GM12872 (cell line): ENCODE measurements at regions not wholly inside any gene's neighbourhood (a gene's known extent, or its start where the extent isn't known, plus 50 kb on each side); places are given as distances from the start of the nearest gene placed in this dataset.

ENCODE experiments used
- TF ChIP-seq, protein P1 (sequence below): IDR thresholded peaks from 3 replicates; pipeline ENCODE4 v1.5.1; 2011; ENCODE audit warnings: low read depth, mild to moderate bottlenecking, low read length, moderate library complexity; ENCODE audit not compliant: insufficient read depth

DNA sequence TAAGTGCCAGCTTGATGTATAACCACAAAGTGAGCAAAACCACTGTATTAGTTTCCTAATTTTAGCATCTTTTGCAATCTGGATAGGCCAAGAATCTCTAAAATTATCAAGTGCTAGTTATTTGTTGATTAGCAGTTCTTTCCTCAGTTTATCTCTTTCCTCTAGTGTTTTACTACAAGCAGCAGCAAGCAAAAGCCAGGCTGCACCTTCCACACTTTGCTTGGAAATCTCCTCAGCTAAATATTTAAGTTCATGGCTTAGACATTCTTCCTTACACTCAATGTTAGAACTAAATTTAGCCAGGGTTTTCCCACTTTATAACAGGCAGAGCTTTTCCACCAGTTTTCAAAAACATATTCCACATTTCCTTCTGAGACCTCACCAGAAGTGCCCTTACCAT, 85.7 kb upstream of the BMPER start:
- TF ChIP-seq, protein P1, sequence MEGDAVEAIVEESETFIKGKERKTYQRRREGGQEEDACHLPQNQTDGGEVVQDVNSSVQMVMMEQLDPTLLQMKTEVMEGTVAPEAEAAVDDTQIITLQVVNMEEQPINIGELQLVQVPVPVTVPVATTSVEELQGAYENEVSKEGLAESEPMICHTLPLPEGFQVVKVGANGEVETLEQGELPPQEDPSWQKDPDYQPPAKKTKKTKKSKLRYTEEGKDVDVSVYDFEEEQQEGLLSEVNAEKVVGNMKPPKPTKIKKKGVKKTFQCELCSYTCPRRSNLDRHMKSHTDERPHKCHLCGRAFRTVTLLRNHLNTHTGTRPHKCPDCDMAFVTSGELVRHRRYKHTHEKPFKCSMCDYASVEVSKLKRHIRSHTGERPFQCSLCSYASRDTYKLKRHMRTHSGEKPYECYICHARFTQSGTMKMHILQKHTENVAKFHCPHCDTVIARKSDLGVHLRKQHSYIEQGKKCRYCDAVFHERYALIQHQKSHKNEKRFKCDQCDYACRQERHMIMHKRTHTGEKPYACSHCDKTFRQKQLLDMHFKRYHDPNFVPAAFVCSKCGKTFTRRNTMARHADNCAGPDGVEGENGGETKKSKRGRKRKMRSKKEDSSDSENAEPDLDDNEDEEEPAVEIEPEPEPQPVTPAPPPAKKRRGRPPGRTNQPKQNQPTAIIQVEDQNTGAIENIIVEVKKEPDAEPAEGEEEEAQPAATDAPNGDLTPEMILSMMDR = no peak

DNA sequence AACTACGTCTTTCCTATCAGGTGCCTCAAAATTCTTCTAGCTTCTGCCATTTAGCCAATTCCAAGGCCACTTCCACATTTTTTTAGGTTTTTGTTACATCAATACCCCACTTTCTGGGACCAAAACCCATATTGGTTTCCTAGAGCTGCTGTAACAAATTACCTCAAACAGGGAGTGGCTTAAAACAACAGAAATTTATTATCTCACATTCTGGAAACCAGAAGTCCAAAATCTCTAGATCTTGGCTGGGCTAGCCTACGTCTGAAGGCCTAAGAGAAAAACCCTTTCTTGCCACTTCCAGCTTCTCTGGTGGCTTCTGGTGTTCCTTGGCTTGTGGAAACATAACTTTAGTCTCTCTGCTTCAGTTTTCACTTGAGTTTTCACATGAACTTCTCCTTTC, 85.1 kb upstream of the BMPER start:
- TF ChIP-seq, protein P1 = no peak

DNA sequence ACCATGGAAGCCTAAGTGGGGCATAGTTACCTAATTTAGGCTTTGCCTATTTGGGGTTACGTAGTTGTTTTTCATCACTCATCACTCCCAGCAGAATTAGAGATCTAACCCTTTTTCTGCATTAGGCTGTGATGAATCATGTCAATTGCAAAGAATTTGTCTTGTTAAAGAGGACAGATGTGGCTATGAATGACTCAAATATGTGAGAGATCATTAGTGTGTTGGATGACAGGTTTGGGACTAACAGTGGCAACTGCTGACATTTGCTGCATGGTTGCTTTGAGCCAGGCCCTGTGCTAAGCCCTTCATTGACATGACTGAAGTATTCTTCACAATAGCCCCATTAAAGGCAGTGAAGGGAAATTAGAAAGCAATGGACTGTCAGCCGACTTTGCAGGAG, 83.4 kb upstream of the BMPER start:
- TF ChIP-seq, protein P1 = no peak

DNA sequence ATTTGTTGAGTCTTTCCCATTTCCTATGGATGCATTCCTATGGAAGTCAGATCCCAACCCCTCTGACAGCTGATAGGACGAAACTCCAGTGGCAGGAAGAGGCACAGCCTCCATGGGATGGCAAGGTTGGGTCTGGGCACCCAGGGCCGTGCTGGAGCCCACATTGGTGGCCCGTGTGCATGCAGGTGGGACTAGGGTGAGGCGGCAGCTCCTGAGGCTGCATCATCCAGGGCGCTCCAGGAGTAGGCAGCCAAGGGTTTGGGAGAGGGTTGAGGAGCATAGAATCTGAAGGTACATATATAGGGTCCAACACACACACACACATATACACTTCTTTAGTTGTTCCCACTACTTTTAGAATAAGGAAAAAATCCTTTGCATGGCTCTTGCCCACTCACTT, 81.4 kb upstream of the BMPER start:
- TF ChIP-seq, protein P1 = no peak

DNA sequence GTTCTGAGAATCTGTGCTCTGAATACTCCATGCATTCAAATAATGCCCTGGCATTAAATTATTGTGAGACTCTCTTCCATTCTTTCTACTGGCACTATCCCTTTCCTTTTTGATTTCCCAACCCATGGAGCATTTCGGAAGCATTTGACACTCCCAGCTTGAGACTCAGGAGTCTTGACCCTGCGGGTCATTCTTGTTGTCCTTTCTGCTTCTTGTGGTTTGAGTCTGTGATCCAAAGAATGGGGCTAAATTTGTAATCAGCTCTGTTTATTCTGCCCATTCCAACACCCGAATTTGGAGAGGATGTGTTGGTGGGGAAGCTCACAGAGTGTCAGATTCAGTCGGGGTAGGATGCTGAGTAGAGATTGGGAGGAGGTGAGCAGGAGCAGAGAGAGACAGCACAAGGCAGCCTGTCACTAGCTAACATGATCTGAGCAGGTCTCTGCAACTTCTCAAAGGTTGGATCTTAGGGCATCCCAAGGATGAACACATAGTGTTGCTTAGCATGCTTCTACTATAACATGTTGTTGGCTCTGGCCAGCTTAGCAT, 80.4 kb upstream of the BMPER start:
- TF ChIP-seq, protein P1 = no peak

DNA sequence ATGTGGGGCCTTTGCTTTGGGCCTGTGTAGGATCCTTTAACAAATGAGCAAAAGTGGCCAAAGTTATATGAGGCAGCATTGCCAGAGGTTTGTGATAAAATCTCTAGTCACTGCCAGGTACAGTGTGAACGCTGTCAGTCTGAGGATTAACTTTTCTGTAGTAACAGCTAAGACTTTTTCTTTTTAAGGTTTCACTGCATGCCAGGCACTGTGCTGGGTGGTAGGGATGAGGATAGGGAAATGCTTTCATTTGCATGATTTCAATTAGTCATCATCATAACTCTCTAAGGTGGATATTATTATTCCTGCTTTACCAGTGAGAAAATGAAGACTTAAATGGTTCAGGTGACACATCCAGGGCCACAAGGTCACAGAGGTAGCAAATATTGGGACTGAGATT, 79.7 kb upstream of the BMPER start:
- TF ChIP-seq, protein P1 = no peak

DNA sequence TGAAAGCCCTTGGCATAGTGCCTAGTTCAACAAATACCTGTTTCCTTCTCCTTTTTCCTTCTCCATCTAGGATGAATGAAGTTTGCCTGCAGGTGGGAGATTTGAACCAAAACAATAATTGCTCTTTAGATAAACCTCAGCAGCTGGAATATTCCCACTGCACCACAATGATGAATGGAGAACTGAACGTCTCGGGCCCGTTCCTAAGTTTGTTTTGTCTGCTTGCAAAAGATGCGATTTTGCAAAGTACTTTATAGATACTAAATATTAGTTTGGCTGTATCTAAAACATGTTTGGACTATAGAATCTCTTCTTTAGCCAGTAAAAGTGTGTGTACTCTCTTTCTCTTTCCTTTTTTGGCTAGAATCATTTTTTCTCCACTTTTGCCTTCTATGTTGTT, 75.8 kb upstream of the BMPER start:
- TF ChIP-seq, protein P1 = no peak
